ENCODE measurements at regions not wholly inside any gene's neighbourhood (a gene's known extent, or its start where the extent isn't known, plus 50 kb on each side); places are given as distances from the start of the nearest gene placed in this dataset.

GRCh38 chr10:106132956-106133355 is 1031.5 kb downstream of the SORCS1 start (continued):
- no peak for TF ChIP-seq CHD7 (IDR thresholded peaks at IDR 0.05; ENCODE audit: insufficient replicate concordance, low read length)
- TF ChIP-seq KDM4A (IDR thresholded peaks at IDR 0.05; ENCODE audit: low read depth, low read length, severe bottlenecking), result no peak
